HG02970 (cell line): ENCODE measurements at regions not wholly inside any gene's neighbourhood (a gene's known extent, or its start where the extent isn't known, plus 50 kb on each side); places are given as distances from the start of the nearest gene placed in this dataset.

Source experiments
- ATAC-seq: cut with Tn5 transposase; IDR thresholded peaks from one replicate; pipeline ENCODE4 v1.9.1; 2021; ENCODE audit warnings: mild to moderate bottlenecking, moderate library complexity, moderate number of reproducible peaks; ENCODE audit not compliant: unreplicated experiment, low FRiP score

GRCh38 chr4:14837860-14838259 lies 164.4 kb upstream of the CPEB2 start:
- no peak for ATAC-seq

DNA sequence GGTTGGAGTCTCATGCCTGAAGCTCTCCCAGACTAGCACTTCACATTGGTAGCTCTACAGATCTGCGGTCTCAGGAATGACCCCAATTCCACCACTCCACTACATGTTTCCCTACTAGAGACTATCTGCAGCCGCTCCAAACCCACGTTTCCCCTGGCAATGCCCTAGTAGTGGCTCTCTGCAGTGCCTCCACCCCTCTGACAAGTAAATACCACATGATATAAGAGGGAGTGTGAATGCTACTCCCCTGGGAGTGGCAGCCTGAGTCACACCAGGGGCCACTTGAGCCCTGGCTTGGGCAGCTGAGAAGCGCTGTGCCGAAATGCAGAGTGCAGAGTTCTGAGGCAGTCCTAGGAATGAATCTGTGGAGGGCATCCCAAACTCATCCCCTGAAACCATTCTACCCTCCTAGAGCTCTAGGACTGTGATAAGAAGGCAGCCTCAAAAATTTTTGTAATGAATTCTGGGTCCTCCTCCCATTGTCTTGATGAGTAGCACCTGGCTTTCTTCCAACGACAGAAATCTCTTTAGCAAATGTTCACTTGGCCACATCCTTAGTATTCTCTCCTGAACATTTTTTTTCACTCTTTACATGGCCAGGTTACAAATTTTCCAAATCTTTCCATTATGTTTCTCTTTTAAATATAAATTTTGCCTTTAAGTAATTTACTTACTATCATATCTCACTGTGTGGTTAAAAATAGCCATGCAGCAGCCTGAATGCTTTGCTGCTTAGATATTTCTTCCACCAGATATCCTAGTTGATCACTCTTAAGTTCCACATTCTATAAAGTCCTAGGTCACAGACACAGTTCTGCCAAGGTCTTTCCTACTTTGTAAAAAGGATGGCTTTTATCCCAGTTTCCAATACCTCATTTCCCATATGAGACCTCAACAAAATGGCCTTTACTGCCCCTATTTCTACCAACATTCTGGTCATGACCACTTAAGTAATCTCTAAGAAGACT lies 160.2 kb upstream of the CPEB2 start:
- no peak for ATAC-seq

GRCh38 chr4:14842964-14843630 lies 159.2 kb upstream of the CPEB2 start:
- no peak for ATAC-seq

DNA sequence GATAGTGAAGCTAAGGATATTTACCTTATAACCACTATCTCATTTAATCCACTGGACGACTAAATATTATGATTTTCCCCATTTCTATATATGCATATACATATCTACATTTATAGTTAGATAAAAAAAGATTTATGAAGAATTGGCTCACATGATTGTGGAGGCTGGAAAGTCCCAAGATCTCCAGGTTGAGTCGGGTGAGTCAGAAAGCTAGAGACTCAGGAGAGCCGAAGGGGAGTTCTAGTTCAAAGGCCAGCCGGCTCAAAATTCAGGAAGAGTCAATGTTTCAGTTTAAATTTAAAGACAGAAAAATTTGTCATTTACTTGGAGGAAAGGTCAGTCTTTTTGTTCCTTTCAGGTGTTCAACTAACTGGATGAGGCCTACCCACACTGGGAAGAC lies 158.2 kb upstream of the CPEB2 start:
- ATAC-seq: no peak

DNA sequence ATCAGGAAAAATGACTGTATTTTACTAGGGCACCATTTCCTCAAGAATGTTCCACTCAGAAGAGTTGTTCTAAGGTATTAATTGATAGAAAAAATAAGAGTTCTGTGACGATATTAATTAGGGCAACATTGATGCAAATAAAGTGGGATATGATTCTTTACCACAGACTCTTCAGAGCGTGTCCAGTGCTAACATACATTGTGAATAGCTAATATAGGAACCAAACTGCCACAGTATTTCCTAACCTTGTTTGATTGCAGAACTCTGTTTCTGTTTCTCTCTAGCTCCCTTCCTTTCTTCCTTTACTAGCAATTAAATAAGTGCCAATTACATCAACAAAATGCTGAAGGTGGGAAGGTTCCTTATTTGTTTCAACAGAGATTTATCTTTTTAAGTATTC lies 154.1 kb upstream of the CPEB2 start:
- ATAC-seq: no peak

GRCh38 chr4:14850455-14851097 lies 151.7 kb upstream of the CPEB2 start:
- no peak for ATAC-seq

DNA sequence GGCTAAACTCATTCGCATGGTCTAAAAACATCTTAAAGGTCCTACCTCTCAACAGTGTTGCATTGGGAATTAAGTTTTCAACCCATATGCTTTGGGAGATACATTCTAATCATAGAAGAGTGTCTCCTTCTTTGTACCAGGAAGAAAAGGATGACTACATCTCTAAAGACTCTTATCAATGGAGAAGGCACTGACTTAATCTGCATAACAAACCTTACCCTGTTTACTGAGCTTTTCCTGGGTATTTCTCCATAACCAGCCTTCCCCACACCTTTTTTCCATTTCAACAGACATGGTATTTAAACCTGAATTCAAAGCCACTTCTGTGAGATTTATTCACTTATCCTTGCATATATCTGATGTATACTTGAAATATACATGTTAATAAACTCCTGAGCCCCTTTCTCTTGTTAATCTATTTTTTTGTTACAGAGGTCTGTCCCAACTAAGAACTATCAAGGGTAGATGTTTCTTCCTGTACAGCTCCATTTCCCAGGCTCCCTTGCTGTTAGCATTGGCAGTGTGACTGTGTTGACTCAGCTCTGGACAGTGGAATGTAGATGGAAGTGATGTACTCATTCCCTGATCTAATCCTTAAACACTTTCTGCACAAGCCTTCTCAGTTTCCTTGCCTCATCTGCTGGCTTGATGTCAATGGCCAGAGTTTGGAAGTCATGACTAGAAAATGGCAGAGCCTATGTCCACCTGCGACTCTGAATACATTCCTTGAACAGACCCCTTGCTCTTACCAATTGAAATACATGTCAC lies 148.9 kb upstream of the CPEB2 start:
- no peak for ATAC-seq

GRCh38 chr4:14855719-14856061 lies 146.6 kb upstream of the CPEB2 start:
- no peak for ATAC-seq

DNA sequence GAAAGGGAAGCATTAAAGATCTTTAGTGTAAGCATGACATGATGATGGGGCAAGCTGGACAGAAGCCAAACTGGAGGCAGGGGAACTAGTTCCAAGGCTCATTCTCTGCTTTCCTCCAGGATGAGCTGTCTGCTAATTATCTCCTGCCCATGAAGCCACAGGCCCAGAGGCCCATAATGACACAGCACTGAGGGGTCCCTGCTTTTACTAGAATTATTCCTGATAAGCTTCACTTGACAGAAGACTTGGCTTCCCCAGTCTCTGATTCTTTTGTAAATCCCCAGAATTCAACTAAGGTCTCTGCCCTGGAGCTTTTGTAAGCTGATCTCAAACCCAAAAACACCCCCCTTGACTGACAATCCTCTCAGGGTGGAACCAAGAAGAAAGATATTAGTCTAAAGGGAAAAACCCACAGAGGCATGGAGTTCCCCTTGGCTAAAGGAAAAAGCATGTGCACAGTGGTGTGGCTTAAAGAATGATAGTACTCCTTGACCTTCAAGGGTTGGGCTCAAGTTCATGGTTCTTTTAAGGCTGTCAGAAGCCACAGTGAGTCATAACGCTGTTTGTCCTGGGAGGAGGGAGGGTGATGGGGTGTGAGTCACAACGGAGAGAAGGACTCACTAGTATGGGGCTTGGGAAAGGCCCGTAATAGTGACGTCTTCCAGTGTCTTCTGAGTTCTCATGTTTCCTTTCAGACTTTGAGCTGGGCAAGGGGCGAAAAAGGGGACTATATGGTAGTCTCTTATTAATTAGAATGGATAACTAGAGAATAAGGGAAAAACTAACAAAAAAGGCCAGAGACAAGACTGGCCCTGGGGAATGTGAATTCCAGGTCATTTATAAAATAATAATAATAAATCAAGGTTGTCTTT lies 146.0 kb upstream of the CPEB2 start:
- ATAC-seq: peak; percentile 95

DNA sequence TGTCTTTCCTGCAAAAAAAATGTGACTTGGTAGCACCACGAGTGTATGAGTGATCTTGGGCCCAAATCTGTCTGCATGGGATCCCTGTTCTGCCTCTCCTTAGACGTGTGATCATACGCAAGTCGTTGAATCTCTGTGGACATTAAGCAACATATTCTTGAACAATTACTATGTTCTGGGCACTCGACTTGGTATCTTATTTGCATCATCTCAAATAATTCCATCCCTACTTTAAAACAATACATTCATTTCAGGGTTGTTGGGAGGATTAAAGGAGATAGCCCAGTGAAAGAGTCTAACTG lies 145.4 kb upstream of the CPEB2 start:
- no peak for ATAC-seq

DNA sequence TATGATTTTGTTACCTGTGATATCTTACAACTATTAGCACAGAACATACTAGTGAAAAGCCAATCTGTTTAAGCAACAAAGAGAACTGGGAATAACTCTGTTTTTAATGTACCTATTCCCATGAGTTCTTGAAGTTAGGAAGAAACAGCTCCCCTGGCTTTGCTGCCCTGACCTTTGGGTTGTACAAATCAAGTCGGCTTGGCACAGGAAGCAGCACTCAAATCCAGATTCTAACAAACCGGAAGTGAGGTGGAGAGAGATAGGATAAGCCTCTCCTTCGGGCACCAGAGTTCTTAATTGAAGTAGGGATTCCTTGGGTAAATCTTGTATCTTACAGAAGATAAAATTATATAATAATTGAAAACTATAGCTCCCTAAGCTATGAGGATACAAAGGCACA lies 144.8 kb upstream of the CPEB2 start:
- ATAC-seq: no peak

GRCh38 chr4:14857981-14858380 lies 144.3 kb upstream of the CPEB2 start:
- no peak for ATAC-seq

DNA sequence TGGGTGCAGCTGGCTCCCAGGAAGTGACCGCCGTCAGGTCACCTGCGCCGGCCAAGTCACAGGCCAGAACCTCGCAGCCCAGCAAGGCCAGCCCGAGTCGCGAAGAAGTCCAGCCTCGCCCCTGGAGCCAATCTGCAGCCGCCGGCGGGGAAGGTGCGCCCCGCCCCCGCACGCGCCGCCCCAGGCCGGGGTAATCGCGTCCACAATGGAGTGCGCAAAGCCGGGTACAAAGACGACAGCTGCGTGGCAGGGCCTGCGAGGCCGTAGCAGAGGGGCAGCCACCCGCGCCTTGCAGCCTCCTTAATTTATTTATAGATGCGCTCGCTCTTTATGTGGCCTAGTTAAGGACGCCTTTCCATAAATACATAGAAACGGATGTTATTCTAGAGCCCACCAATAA lies 139.4 kb upstream of the CPEB2 start:
- no peak for ATAC-seq

DNA sequence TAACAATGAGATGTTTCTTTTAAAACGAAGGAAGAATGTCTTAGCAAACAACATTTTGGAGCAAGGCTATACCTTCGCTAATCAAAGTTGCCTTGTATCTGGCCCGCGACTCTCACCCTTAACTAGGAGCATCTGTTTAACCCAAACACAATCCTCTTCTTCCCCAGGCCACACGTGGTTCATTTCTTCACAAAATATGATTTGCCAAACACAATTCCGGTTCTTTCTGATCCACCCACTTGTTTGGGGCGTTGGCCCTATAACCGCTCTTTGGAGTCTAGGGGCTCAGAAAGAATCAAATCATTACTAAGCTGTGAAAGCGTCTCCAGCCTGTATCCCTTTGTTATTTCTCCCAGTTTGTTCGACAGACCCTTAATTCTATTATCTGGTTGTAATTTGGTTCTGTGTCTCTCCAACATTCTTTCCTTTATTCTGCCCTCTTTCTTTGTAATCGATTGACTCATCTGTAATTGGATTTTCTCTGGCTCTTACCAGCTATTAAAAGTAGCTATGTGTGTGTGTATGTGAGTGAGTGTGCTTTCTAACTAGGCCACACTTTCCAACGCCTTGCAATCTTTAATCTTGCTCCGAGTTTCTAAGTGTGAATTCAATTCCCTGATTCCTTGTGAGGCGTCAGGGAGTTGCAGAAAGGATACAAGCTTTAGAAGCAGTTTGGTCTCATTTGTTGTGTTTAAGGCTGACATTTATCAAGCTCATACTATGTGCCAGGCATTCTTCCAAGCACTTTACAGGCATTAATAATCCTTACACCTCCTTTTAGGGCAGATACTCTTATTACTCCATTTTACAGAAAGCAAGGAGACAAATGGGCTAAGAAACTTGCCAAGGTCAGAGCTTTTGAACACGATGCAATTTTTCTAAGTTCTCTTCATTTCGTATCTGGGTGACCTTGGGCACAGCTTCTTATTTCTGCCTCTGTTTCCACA lies 138.6 kb upstream of the CPEB2 start:
- no peak for ATAC-seq

DNA sequence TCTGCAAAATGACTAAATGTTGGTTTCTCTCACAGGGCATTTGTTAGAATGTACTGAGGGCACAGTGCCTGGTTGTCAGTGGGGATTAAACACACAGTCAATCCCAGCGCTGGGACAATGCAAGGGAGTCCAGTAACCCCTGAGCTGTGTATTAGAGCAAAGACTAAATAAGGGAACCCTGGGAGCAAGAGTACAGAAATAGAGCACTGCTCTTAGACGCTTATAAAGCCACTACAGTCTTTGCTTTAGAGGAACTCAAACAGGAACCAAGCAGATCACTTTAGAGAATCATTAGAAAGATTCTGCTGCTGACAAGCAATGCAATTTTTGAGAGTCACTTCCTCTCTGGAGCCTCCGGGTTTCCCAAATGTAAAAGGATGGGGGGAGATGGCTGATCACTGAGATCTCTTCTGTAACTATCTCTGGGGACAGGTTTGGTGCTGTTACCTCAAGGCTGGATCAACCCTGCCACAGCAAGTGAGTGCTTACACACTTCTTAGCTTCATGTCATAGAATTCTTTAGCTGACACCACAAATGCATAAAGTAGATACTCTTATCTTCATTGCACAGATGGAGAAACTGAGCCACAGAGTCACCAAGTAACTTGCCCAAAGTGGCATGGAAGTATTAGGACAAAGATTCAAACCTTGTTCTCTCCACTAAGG lies 137.8 kb upstream of the CPEB2 start:
- ATAC-seq: no peak

DNA sequence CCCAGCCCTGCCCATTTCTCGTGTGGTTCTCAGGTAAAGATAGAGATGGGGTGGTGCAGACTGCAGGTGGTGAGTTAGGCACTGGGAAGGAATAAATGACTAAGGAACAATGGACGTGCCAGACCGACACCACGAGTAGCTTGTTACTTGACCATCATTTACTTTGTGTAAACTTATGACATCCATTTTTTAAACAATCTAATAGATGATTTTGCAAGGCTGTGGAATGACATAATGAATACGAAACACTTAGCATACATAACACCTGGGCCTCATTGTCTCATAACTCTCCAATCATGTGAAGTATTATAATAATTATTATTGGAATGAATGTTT lies 137.3 kb upstream of the CPEB2 start:
- ATAC-seq: no peak

DNA sequence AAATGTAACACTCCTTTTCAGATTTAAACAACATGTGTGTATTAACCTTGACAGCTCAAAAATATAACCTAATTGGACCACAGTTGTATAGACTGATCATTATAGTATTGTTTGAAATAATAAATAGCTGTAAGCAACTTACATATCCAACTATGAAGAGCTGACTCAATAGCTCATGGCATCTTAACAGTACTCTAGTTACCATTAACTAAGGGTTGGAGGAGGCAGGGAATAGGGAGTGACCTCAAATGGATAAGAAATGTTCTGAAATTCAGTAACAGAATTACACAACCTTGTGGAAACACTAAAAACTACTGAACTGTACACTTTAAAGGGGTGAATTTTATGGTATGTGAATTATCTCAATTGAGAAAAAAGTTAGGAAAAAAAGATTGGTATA lies 136.5 kb upstream of the CPEB2 start:
- ATAC-seq: no peak

- ATAC-seq: no peak
These were observed 134.4 kb upstream of the CPEB2 start for GRCh38 chr4:14867847-14868246.
